Prostate gland (tissue), 2 donors: ENCODE measurements at regions not wholly inside any gene's neighbourhood (a gene's known extent, or its start where the extent isn't known, plus 50 kb on each side); places are given as distances from the start of the nearest gene placed in this dataset.

Experiments
- CTCF ChIP-seq, 4 experiments: fragments of 200-600 bp in 2 of 4; fragments of 450-650 bp in 2 of 4; sonication (generic) in 2 of 4; IDR thresholded peaks; 1 replicate in 3 of 4; 2 replicates in 1 of 4; pipeline ENCODE4 v1.5.1; 2016 to 2019; ENCODE audit warnings: antibody characterized with exemption in 4 of 4, mild to moderate bottlenecking in 2 of 4, moderate library complexity in 2 of 4
- POLR2A ChIP-seq: fragments of 450-650 bp; IDR thresholded peaks from one replicate; pipeline ENCODE4 v1.6.1; 2016; ENCODE audit warnings: antibody characterized with exemption, mild to moderate bottlenecking
- POLR2AphosphoS5 ChIP-seq: sonication (generic); formaldehyde crosslinking; IDR thresholded peaks from one replicate; pipeline ENCODE4 v1.6.1; 2017; ENCODE audit warnings: antibody characterized with exemption

GRCh38 chr14:46008348-46008747 is 643.2 kb downstream of the RPL10L start:
- TF ChIP-seq CTCF (IDR thresholded peaks at IDR 0.05) (no peak), POLR2AphosphoS5 (no peak), POLR2A (no peak)
